ENCODE measurements at regions not wholly inside any gene's neighbourhood (a gene's known extent, or its start where the extent isn't known, plus 50 kb on each side); places are given as distances from the start of the nearest gene placed in this dataset.

DNA sequence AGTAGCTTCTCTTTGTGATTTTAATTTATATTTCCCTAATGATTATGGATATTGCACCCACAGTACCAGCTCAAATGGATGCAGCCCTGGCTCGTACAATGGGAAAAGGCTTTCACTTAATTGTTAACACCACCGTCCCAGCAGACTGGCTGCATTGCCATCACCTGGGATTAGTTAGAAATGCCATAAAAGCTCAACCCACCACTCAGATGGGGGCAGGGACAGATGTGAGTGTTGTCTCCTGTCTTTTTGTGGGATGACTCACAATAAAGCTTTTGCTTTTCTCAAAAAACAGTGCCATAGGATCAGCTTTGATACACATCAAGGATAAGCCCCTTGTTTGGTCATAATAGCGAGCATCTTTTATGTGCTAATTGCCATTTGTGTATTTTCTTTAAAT is 729.1 kb downstream of the TNS3 start:
- DNase-seq = no peak

- no peak for DNase-seq
These were observed 731.2 kb downstream of the TNS3 start for GRCh38 chr7:46850563-46851330.

GRCh38 chr7:46848944-46849343 is 733.0 kb downstream of the TNS3 start:
- DNase-seq = no peak

DNA sequence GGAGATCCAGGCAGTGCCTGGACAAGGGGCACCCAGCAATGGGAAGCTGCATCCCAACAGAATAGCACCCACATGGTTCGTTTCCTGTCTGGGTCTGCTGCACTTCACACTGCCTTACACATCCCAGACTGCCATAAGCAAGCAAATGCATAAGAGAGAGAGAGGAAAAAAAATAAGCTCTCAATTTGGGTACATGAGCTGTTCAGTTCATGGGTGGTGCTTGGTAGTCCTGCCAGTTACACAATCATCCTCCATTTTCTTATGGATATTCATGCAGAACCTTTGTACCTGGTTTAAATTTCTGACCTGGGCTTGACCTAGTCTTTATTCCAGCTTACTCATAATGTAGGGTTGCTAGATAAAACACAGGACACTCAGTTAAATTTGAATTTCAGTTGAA is 733.6 kb downstream of the TNS3 start:
- no peak for DNase-seq

GRCh38 chr7:46847126-46847525 is 734.8 kb downstream of the TNS3 start:
- DNase-seq = no peak

GRCh38 chr7:46844486-46844885 is 737.4 kb downstream of the TNS3 start:
- no peak for DNase-seq

DNA sequence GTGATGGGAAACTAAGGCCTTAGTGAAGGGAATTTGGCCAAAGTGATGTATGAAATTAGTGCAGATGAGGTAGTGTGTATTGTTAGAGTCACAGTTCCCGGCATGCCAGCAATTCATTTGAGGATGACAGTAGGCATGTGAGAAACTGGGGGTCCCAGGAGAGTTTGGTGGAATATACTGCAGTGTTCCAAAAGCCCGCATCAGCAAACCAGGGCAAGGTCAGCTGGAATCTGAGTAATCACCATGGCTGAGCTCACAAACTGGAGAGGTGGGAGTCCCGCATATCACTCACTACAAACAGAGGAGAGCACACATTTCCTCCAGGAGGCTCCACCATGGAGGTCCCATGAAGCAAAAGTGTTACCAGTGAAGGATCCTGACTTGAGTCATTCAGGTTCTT is 740.7 kb downstream of the TNS3 start:
- DNase-seq = no peak

GRCh38 chr7:46839651-46840050 is 742.3 kb downstream of the TNS3 start:
- no peak for DNase-seq

- no peak for DNase-seq
These were observed 743.4 kb downstream of the TNS3 start for GRCh38 chr7:46838463-46838862.

DNA sequence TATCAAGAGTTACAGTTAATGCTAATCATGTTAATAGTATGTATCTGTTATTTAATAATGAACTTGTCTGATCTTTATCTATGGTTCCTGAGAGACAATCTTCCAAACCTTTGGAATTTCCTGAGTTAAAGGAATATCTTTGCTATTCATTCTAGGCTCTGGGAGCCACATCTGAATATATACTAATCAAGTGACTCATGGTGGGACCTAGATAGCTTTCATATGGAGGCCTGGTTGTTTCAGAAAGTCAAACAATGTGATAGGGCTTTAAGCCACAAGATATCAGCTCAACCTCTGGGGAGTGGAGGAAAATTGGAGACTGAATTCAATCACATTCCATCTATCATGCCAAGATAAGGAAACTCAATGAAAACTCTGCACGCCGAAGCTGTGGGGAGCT is 746.4 kb downstream of the TNS3 start:
- no peak for DNase-seq

DNA sequence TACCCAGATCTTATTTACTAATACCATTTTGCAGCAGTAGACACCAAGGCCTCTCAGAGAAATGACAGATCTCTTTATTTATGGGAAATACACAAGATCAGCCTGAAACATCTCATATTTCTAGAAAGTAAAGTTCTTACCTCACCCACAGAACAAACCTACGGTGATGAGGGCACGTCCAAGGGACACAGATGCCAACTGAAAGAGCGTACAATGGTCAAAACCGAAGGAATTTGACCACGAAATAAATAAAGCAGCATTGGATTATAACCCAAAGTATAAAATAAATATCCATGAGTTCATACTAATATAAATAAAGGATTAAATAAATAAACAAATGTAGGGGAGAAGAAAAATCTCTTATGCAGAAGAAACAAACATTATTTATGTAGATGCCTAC is 747.0 kb downstream of the TNS3 start:
- no peak for DNase-seq

DNA sequence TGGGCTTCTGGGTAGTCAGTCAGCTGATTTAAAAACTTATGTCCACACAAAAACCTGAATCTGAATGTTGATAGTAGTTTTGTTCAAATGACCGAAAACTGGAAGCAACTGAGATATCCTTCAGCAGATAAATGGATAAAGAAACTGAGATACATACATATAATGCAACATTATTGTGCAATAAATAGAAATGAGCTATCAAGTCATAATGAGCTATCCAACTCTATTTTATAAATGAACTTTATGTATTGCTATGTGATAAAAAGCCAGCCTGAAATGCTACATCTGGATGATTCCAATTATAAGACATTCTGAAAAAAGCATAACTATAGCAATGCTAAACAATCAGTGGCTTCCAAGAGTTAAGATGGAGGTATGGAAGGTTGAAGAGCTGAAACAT is 748.7 kb downstream of the TNS3 start:
- no peak for DNase-seq

GRCh38 chr7:46832136-46832535 is 749.8 kb downstream of the TNS3 start:
- no peak for DNase-seq

DNA sequence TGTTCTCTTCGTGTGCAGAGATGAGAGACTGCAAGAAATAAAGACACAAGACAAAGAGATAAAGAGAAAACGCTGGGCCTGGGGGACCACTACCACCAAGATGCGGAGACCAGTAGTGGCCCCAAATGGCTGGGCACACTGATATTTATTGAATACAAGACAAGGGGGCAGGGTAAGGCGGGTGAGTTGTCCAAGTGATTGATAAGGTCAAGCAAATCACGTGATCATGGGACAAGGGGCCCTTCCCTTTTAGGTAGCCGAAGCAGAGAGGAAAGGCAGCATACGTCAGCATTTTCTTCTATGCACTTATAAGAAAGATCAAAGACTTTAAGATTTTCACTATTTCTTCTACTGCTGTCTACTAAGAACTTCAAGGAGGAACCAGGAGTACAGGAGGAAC is 762.1 kb downstream of the TNS3 start:
- DNase-seq = no peak

GRCh38 chr7:46814516-46815250 is 767.2 kb downstream of the TNS3 start:
- DNase-seq = no peak

DNA sequence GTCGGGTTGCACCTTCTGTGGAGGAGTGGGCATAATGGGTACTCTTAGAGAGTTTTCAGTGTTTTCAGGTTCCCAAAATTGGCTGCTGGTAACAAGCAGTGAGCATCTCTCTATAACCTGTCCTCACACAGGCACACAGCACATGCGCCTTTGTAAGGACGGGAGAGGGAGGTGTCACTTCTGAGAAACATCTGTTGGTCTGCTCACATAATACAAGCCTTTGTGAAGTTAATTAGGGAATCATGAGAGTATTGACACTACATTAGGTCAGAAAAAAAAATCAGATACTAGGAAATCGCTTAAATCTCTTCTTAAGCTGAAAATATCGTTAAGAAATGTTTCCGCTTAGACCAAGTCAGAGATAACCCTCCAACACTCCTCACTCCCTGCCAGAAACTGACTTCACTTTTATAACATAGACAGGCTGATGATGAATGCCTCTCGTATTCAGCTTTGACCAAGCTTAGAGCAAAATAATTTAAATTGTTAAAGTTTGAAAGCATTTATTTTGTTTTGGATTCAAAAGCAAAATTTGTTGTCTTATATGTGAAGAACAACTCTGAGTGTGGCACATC is 769.7 kb downstream of the TNS3 start:
- no peak for DNase-seq

GRCh38 chr7:46811529-46811928 is 770.4 kb downstream of the TNS3 start:
- DNase-seq = no peak

GRCh38 chr7:46810986-46811385 is 770.9 kb downstream of the TNS3 start:
- DNase-seq = no peak

DNA sequence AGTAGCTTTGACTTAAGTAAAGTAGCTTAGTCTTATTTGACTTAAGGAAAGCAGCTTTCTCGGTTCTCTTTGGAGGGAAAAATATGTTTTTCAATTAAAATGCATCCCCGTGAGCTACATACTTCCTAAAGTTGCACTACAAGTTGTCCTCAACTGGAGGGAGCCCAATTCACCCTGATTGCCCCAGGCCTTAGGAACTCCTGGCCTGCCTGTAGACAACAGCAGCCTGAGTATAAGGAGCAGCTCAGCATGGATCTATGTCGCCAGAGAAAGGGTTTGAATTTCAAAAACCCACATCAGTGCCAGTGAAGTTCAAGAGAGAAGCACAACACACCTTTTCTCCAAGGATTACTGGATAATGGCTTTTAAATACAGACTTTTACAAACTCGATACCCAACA is 772.0 kb downstream of the TNS3 start:
- no peak for DNase-seq

GRCh38 chr7:46806856-46807255 is 775.1 kb downstream of the TNS3 start:
- no peak for DNase-seq

GRCh38 chr7:46802479-46802878 is 779.4 kb downstream of the TNS3 start:
- no peak for DNase-seq

GRCh38 chr7:46791188-46791587 is 790.7 kb downstream of the TNS3 start:
- no peak for DNase-seq

- no peak for DNase-seq
These were observed 794.9 kb downstream of the TNS3 start for GRCh38 chr7:46786995-46787394.

DNA sequence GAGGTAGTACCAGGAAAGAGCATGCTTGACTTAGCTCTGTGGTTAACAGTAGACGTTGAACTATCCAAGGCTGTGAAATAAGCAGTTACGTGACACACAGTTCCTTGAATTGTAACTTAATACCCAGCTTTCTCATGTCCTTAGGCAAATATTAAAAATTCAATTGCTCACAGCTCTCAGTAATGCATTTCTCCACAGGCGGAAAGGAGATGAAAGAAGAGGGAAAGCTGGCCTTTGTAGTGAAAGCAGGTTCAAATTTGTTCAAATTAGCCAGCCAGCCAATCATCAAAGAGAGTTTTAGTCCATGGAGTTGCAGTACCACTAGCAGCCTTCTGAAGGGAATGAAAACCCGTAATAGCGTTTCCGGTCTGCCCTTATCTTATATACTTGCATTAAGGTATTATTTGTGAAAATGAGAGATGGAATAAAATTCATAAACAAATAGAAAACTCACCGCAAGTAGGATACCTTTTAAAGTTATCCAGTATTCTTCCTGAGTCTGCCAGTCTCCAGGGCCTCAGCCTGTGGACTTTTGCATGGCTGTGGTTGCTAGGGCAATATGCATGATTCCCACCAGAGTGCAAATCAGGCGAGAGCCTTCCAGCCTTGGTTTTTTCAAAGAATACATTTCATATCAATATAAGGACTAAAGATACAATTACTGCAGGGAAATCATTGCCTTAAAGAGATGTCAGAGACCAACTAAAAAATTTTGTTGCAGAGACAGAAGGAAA is 795.5 kb downstream of the TNS3 start:
- DNase-seq = no peak
